SIG-M5 treated with dmso at 0.1 percent for 504 hours (cell line): ENCODE measurements at regions not wholly inside any gene's neighbourhood (a gene's known extent, or its start where the extent isn't known, plus 50 kb on each side); places are given as distances from the start of the nearest gene placed in this dataset.

Experiments
- DNase-seq: peaks from one replicate; lab custom pipeline; 2025; ENCODE audit not compliant: unreplicated experiment; lab: John Stamatoyannopoulos, UW

DNA sequence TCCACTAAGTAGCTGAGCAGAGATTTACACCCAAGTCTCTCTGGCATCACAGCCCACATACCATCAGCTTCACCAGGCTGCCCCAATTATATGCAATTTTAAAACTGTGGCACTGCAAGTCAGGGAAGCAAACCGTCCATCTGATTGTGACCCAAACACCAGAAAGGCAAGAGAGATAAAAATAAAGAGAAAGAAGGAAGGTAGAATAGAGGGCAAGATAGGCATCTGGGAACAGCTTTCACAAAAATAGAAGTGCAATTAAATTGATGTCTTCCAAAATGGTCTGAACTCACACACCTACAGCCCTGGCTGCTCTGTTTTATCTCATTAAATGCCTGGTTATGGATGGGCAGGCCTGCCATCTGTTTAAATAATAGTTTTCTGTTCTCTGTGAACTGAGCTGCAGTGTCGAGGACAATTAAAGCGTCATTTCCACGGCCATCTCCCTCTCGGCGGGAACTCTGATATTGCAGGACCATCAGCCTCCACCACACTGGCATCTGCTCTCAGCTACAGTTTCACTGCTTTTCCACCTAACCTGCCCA is 509.1 kb downstream of the INHBA start:
- no peak for DNase-seq

- DNase-seq: no peak
These were observed 512.3 kb downstream of the INHBA start for GRCh38 chr7:41190581-41190980.

DNA sequence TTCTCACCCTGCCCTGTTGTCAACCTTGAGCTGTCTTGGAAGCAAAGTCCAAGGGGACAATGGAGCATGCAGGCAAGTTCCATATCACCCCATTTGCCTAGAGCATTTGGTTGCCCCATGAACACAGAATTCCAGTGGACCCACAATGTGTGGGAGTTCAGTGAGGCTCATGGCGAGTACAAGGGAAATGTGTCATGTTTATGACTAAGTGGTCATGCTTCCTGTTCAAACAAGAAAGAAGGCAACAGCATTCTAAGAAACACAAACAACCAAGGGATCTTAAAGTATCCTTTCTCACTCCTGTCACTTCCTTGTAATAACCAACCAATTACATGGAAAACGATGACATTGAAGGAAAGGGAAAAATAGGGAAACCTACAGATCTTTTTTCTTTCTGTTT is 513.0 kb downstream of the INHBA start:
- peak; percentile 15 for DNase-seq

DNA sequence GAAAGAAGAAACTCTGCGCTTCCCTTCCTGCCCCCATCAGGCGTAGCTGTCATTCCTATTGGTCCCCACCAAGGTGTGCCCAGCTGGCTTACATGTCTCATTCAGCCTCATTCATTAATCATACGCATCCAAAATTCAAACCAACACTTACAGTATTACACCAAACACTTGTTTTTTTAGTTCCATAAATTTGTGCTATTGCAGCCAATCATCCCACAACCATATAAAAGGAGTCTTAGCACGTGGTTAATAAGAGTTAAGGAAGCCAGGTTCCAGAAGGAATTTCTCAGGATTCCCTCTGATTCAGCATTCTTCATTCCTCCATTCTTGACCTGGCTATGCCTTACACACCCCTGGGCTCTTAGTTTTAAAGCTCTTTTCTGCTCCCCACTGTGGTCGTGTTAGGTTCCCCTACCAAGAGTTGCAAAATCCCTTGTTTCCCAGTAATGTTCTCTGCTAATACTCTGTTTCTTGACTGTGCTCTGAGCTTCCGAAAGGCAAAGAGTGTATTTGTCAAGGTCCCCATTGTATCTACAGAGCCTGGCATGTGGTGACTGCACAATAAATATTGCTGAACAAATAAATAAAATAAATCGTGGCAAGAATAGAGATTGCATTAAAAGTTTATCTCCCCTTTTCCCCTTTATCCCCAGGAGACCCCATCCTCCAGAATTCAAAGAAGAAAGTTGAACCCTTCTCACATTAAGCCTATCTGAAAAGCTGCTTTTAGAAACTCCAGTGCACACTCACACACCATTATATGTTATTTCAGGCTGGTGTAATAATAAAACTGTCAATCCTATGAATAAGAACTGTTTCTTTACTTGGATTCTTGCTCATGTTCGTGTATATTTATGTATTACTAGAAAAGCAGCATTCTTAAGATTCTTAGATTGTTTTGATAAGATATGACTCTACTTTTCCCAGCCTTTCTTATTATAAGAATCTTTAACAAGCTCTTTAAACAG is 514.4 kb downstream of the INHBA start:
- DNase-seq: peak; percentile 58

DNA sequence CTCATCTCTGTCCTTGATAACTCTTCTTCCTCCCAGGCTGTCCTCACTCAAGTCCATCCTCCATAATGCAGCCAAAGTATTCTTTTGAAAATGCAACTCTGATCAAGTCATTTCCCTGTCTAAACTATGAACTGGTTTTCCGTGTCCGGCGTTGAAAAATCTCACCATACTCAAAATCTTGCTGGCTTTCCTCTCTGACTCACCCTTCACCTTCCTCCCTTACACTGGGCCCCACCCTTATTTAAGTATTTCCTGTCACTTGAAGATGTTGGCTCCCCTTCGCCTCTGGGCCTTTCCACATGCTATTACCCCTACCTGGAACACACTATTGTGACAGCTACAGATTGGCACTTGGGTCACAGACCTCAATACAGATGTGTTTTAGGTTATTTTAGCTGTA is 515.6 kb downstream of the INHBA start:
- no peak for DNase-seq

DNA sequence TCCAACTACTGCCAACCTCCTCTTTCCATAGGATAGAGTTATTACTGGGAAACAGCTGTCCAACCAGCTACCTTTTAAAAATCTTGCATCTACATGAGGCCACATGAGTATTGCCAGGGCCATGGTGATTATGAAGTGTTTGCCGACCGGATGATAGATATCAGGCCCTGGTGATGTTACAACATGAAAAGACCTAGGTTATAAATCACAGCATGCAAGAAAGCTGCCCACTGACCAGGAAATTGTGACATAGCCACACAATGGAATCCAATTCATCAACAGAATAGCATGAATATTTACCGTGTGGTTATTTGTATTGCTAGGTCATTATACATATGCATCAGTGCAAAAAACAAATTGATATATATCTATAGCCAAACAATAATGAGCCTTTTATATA is 517.0 kb downstream of the INHBA start:
- no peak for DNase-seq

- DNase-seq: no peak
These were observed 519.1 kb downstream of the INHBA start for GRCh38 chr7:41183741-41184140.

GRCh38 chr7:41182782-41183181 is 520.1 kb downstream of the INHBA start:
- no peak for DNase-seq

DNA sequence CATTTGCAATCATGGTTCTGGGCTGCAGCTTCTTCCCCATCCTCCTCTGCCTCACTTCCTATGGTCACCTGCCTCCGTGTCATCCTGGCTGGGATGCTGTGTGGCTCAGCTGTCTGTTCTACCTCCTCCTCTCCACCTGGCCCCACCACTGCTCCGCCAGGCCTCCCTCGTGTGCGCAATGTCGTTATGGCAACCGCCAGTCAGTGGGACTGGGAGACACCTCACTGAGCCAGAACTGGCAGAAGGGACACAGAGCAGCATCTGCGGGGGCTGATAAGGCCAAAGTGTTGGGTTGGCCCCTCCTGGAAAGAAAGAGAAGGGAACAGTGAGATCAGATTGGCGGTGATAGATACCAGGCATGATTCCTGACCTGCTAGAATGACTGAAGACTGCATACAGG is 527.5 kb downstream of the INHBA start:
- DNase-seq: no peak

GRCh38 chr7:41174521-41174920 is 528.4 kb downstream of the INHBA start:
- DNase-seq: no peak

DNA sequence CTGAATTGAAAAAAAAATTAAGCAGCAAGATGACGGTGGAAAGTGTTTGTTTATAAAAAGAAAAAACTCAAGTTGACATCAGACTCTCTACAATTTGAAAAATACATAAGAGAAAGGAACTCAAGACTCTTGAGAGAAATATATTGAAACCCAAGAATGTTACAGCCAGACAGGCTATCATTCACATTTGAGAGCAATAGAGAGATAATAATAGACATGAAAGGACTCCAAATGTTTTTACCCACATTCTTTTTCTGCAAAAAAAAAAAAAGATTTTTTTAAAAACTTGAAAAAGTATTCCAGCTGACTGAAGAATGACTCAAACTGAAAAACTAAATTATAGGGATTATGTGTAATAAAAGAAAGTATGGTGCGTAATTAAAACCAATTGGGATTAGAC is 532.4 kb downstream of the INHBA start:
- DNase-seq: no peak

- no peak for DNase-seq
These were observed 533.6 kb downstream of the INHBA start for GRCh38 chr7:41169317-41169716.

DNA sequence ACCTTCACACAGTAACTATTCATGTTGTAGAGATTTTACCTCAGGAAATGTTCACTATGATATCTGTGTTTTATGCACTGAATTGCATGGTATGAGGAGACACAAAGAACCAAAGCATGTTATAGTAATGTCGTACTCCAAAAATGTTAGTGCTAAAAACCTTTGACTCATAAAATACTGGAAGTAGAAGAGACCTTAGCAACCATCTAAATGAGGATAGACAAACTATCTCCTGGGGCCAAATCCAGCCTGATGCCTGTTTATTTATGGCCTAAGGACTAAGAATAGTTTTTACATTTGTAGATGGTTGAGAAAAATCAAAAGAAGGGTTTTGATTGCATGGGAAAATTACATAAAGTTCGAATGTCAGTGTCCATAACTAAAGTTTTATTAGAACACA is 535.1 kb downstream of the INHBA start:
- DNase-seq: no peak

- no peak for DNase-seq
These were observed 538.5 kb downstream of the INHBA start for GRCh38 chr7:41164440-41164839.

- no peak for DNase-seq
These were observed 538.9 kb downstream of the INHBA start for GRCh38 chr7:41163991-41164390.

GRCh38 chr7:41162612-41163011 is 540.3 kb downstream of the INHBA start:
- DNase-seq: no peak

DNA sequence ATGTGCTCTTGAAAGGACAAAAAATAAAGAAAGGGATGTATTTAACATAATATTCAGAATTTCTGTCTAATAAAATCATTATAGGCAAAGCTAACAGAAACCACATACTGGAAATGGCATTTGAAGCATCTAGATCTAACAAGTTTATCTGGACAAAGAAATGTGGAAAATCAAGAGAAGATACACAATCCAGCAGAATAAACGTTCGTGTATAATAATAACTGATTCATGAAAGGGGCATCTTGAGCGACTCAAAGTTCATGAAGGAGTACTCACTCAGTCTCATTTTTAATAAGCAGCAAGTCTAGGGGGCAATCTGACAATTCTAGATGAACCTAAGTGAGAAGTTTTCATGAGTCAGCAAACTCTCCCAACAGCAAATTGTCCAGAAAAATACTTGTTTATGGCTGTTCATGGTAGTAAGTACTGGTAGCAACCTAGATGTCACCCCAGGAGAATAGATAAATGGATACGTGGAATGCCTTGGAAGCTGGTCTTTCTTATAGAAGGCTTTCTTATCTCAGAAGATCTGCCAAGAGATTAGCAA is 541.8 kb downstream of the INHBA start:
- DNase-seq: no peak

DNA sequence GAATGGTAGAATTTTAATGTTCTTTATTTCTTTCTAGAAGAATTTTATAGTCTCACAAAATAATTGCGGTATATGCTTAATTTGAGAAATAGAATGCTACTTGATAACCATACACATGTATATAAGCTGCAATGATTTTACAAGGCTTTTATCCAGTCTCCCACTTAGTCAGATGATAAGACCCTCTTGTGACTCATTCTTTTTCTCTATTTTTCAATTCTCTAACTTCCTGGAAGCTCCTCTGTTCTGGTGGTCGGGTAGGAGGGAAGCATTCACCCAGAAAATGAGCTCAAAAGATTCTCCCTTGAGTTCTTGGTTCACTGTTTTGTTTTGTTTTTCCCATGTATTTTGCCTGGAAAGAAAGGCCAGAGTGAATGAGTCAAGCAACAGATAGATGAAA is 546.6 kb downstream of the INHBA start:
- DNase-seq: no peak

GRCh38 chr7:41153268-41153667 is 549.6 kb downstream of the INHBA start:
- no peak for DNase-seq

GRCh38 chr7:41152179-41152678 is 550.7 kb downstream of the INHBA start:
- DNase-seq: no peak

GRCh38 chr7:41149576-41149975 is 553.3 kb downstream of the INHBA start:
- DNase-seq: no peak

DNA sequence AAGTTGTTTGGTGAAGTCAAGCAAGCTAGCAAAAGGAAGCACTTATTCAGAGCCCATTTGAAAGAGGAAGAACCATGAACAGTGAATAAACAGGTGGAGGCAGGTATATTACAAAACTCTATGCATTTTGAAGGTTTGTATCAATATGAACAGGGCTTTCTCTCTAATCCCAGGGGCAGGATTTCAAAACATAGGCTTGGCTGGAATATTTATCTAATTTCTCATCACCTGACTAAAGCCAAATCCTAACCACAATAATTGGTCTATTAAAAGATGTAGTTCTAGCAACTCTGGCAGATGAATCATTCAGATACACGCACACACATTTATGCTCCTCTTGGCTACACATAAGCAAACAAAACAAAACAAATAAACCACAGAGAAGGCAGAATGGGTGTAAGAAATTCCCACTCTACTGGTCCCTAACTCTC is 554.4 kb downstream of the INHBA start:
- DNase-seq: peak; percentile 17
